Daoy (cell line): ENCODE measurements at regions not wholly inside any gene's neighbourhood (a gene's known extent, or its start where the extent isn't known, plus 50 kb on each side); places are given as distances from the start of the nearest gene placed in this dataset.

Experiments
- DNase-seq: peaks from one replicate; pipeline ENCODE4 v3.0.0-alpha.2; 2015; ENCODE audit warnings: low read depth

GRCh38 chrX:46301903-46302302 lies 243.3 kb downstream of the ZNF674 start:
- no peak for DNase-seq

GRCh38 chrX:46298821-46299220 lies 246.4 kb downstream of the ZNF674 start:
- DNase-seq = peak; percentile 31

- no peak for DNase-seq
Measured at GRCh38 chrX:46295963-46296362, 249.3 kb downstream of the ZNF674 start.

- no peak for DNase-seq
Measured at GRCh38 chrX:46294234-46294633, 251.0 kb downstream of the ZNF674 start.

DNA sequence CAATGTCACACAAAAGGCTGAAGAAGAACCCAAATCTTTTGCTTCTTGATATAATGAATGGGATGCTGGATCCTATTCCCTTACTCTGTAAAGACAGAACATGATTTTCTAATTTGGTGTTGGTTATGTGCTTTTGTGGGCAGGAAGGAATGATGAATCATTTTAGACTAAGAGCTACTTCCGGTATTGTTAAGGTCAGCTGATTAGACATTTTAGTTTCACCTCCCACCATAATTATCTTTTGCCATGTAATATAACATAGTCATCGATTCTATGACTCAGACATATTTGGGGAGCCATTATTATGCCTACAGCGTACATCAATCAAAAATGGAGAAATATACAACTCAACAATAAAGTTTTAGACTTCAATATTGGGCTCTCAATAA lies 265.3 kb downstream of the ZNF674 start:
- peak; percentile 25 for DNase-seq

DNA sequence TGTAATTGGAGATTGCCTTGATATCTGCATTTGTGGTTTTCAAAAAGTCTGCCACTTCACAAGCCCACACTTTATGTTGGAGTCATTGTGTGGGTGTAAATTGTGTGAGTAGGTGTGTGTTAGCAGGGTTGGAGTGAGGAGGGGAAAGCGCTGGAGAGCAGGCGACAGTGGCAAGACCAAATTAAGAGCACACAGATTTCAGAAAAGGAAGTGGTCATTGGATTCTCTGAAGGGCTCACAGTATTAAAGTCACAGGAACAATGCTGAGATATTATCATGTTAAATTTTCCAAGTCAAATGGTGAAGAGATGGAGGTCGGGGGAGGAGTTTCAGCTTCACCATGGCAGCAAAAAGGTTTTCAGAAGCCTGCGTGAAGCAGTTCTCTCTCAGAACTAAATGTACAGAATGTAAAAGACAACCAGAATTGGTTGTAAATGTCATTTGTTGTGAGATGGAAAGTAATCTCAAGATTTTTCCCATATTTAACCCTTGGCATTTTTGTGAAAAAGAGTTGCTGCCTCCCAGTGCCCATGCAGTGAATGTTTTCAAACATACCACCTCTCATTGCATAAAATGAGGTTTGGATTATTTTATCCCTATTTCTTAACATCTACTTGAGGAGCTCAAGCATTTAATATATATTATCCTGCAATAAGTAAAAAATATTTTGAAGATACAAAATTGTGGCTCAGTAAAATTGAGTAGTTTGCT lies 265.9 kb downstream of the ZNF674 start:
- peak; percentile 14 for DNase-seq

DNA sequence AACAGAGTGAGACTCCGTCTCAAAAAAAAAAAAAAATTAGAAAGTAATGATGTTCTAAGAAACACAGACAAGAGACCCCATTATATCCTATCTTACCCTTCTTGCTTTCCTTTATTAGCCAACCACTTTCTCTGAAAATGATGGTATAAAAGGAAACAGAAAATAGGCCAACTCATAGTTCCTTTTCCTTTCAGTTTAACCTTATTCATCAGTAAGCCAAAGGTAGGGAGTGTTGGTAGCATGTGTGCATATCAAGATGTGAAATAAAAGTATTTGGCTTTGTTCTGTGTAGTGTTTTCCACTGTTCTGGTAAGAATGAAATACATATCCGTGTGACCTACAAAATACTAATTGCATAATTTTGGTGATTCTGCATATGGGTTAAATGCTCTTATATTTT lies 266.6 kb downstream of the ZNF674 start:
- no peak for DNase-seq

GRCh38 chrX:46268412-46268811 lies 276.8 kb downstream of the ZNF674 start:
- peak; percentile 72 for DNase-seq

DNA sequence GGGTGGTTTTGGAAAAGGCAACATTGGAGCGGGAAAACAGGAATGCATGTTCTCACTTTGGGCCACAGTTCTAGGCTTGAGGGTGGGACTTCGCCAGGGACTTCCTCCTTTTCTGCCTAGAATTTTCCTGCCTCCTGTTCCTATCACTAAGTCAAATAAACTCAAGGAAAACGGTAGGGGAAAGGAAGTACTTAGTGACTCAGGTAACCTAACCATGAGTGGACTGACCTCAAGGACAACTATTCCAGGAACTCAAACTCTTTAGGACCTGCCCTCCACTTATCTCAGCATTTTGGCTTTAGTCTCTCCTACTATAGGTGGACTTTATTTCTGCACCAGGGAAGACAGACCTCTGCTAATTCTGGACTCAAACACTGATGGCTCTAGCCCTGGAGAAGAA lies 281.7 kb downstream of the ZNF674 start:
- peak; percentile 6 for DNase-seq

DNA sequence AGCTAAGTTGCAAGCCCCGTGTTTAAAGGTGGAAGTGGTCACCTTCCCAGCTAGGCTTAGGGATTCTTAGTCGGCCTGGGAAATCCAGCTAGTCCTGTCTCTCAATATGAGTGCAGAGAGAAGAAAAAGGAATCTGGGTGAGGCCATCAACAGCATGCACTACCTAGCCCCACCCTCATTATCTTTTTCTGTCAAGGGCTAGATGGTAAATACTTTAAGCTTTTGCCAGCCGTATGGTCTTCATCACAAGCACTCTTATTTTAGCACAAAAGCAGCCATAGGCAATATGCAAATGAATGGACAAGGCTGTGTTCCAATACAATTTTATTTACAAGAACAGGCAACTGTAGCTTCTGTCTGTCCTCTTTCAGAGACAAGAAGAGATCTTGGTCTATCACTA lies 282.9 kb downstream of the ZNF674 start:
- no peak for DNase-seq

DNA sequence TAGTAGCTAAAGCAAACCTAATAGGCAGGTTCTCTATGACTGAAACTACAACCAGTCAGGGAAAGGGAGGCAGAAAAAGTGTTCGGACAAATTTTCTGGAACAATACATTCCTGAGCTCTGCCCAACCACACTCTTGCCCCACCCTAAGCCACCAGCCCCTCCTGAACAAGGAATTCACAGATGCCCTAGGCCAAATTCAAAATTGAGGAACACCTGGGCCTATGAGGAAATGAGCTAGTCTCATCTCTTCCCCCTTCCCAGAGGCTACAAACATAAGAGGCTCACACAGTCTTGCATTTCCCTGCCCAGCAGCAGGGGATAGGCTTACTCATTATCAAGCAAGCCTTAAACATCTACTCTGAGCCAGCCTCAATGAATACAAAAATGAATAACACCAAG lies 284.7 kb downstream of the ZNF674 start:
- DNase-seq = peak; percentile 3

- no peak for DNase-seq
Measured at GRCh38 chrX:46258356-46258755, 286.9 kb downstream of the ZNF674 start.

DNA sequence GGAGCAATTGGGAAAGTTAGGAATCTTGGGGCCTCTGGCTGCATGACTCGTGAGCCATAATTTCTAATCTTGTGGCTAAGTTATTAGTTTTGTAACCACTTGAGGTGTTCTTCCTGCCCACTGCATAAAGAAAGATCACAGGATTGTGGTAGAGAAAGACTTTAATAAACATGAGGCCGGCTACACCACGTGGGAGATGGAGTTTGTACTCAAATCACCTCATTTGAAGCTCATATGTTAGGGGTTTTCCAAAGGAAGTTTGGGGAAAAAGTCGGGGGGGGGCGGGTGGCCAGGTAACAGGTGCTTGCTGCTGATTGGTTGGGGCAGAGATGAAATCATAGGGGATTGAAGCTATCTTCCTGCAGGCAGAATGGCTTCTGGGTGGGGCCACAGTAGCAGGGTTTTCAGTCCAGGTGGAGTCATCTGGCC lies 287.8 kb downstream of the ZNF674 start:
- no peak for DNase-seq

DNA sequence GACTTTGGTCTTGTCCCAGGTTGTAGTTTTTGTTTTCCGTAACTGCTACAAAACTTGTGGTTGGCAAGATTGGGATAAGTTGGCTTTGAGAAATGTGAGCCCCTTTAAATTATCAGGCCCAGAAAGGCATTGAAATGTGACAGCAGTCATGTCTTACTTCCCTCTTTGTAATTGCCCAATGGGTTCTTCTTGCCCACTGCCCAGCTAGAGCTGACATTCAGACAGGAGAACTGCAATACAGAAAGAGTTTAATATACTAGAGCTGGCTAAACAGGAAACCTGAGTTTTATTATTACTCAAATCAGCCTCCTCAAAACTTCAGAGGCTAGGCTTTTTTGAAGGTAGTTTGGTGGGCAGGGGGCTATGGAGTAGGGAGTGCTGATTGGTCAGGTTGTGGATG lies 288.3 kb downstream of the ZNF674 start:
- DNase-seq = no peak

- DNase-seq = no peak
Measured at GRCh38 chrX:46255046-46255445, 290.2 kb downstream of the ZNF674 start.

DNA sequence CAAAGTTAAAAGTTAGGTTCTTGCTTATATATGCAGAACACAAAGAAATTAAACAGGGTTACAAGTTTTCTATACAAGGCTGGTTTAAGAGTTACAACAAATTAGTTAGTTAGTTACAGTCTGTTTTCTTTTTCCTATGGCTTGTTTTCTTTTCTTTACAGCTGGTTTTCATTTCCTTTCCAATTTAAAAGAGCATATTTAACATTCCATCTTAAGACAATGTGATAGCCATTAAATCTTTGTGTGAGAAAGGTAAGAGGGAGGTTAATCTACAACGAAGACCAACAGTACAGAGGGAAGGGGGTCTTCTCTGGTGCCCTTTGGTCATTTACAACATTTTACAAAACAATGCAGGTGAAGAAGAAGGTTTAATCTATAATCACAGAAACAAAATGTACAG lies 290.6 kb downstream of the ZNF674 start:
- no peak for DNase-seq

DNA sequence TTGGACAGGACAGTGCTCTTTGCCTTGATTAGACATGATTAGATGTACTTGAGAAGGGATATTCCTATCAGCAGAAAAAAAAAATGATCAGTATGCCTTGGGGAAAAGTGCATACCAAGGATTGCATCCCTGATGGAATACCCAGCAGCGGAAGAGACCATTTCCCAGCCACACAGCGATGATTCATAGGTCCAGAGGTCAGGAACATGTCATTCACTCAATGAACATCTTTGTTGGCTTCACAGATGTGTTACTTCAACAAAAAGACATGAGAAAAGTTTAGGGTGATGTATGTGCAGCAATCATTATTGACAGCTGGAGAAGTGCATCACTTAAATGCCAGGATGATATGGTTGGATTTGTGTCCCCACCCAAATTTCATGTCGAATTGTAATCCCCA lies 293.5 kb downstream of the ZNF674 start:
- DNase-seq = peak; percentile 2

- DNase-seq = no peak
Measured at GRCh38 chrX:46250151-46250550, 295.1 kb downstream of the ZNF674 start.

DNA sequence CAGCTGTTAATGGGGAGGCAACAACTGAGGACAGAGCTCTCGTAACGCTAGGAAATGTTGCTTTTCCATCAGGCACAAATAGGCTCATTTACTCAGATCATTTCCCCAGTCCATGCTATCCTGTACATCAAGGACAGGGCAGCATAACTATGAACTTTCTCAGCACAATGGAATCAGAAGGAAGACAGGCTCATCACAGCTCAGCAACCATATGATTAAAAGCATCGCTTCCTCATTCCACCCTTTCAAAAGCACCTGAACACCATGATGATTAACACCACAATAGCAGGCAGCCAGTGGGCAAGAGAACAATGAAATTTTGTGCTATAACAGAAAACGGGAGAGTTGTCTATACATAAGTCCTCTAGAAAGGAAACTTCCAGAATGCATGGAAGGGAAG lies 297.8 kb downstream of the ZNF674 start:
- DNase-seq = no peak

- no peak for DNase-seq
Measured at GRCh38 chrX:46244451-46244850, 300.8 kb downstream of the ZNF674 start.

GRCh38 chrX:46236411-46236810 lies 308.8 kb downstream of the ZNF674 start:
- no peak for DNase-seq

GRCh38 chrX:46235778-46236177 lies 309.4 kb downstream of the ZNF674 start:
- DNase-seq = no peak

DNA sequence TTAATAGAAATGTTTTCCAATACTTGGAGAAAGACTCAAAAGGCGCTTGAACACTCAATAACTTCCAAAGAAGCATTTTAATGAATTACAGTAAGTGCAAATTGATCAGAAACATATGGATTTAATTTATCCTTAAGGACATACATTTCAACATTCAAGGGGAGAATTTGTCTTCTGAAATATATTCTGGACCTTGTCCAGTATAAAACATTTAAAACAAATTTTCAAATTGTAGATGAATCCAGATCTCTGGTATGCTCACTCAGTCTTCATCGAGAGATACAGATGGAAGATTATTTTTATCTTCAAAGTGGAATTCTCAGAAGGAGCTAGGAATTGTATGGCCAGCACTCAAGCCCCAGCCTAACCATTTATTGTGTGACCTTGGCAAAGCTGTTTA lies 310.4 kb downstream of the ZNF674 start:
- DNase-seq = no peak

GRCh38 chrX:46228389-46228788 lies 316.8 kb downstream of the ZNF674 start:
- DNase-seq = no peak
